ENCODE measurements at regions not wholly inside any gene's neighbourhood (a gene's known extent, or its start where the extent isn't known, plus 50 kb on each side); places are given as distances from the start of the nearest gene placed in this dataset.

- Histone ChIP-seq H3K9me3 (ENCODE audit: low read depth) (no peaks in the 10 kb centered on the region), H3K4me3 (no peak overlapping the region), H3K4me1 (ENCODE audit: low read depth) (no peaks in the 10 kb centered on the region), H3K36me3 (no peaks in the 10 kb centered on the region), H3K27ac (no peak overlapping the region), H3K27me3 (no peaks in the 10 kb centered on the region)
- DNase-seq (ENCODE audit: low read depth in 1 of 2, low spot score in 1 of 2) = no peak
- TF ChIP-seq CTCF (IDR thresholded peaks at IDR 0.05; ENCODE audit: low read depth, low read length) = no peak
Observed at GRCh38 chr15:26098801-26099200, 235.7 kb upstream of the ATP10A start.

GRCh38 chr15:26097216-26097615, 234.1 kb upstream of the ATP10A start:
- no peaks in the 10 kb centered on the region for H3K27me3 ChIP-seq
- no peaks in the 10 kb centered on the region for H3K9me3 ChIP-seq (ENCODE audit: low read depth)
- no peak for TF ChIP-seq CTCF (IDR thresholded peaks at IDR 0.05; ENCODE audit: low read depth, low read length)
- no peak for DNase-seq (ENCODE audit: low read depth in 1 of 2, low spot score in 1 of 2)
- H3K27ac ChIP-seq = no peak overlapping the region
- H3K4me3 ChIP-seq = no peak overlapping the region
- no peaks in the 10 kb centered on the region for H3K36me3 ChIP-seq
- no peaks in the 10 kb centered on the region for H3K4me1 ChIP-seq (ENCODE audit: low read depth)

GRCh38 chr15:26096581-26096980, 233.5 kb upstream of the ATP10A start:
- H3K4me3 ChIP-seq = no peak overlapping the region
- H3K9me3 ChIP-seq (ENCODE audit: low read depth) = no peaks in the 10 kb centered on the region
- H3K27me3 ChIP-seq = no peaks in the 10 kb centered on the region
- H3K27ac ChIP-seq = no peak overlapping the region
- DNase-seq (ENCODE audit: low read depth in 1 of 2, low spot score in 1 of 2) = no peak
- no peaks in the 10 kb centered on the region for H3K36me3 ChIP-seq
- no peak for TF ChIP-seq CTCF (IDR thresholded peaks at IDR 0.05; ENCODE audit: low read depth, low read length)
- H3K4me1 ChIP-seq (ENCODE audit: low read depth) = no peaks in the 10 kb centered on the region

- Histone ChIP-seq H3K4me1 (ENCODE audit: low read depth) (no peaks in the 10 kb centered on the region), H3K9me3 (ENCODE audit: low read depth) (no peaks in the 10 kb centered on the region), H3K4me3 (no peak overlapping the region), H3K36me3 (no peaks in the 10 kb centered on the region), H3K27me3 (no peaks in the 10 kb centered on the region), H3K27ac (no peak overlapping the region)
- DNase-seq (ENCODE audit: low read depth in 1 of 2, low spot score in 1 of 2) = no peak
- TF ChIP-seq CTCF (IDR thresholded peaks at IDR 0.05; ENCODE audit: low read depth, low read length) = no peak
Observed at GRCh38 chr15:26095710-26096330, 232.7 kb upstream of the ATP10A start.

GRCh38 chr15:26091184-26091583, 228.1 kb upstream of the ATP10A start:
- Histone ChIP-seq H3K27me3 (no peaks in the 10 kb centered on the region), H3K4me1 (ENCODE audit: low read depth) (no peaks in the 10 kb centered on the region), H3K36me3 (no peaks in the 10 kb centered on the region), H3K9me3 (ENCODE audit: low read depth) (no peaks in the 10 kb centered on the region), H3K4me3 (no peak overlapping the region), H3K27ac (no peak overlapping the region)
- no peak for TF ChIP-seq CTCF (IDR thresholded peaks at IDR 0.05; ENCODE audit: low read depth, low read length)
- DNase-seq (ENCODE audit: low read depth in 1 of 2, low spot score in 1 of 2) = no peak

GRCh38 chr15:26087881-26088280, 224.8 kb upstream of the ATP10A start:
- Histone ChIP-seq H3K27me3 (no peaks in the 10 kb centered on the region), H3K36me3 (no peaks in the 10 kb centered on the region), H3K27ac (no peak overlapping the region), H3K4me3 (no peak overlapping the region), H3K9me3 (ENCODE audit: low read depth) (no peaks in the 10 kb centered on the region), H3K4me1 (ENCODE audit: low read depth) (no peaks in the 10 kb centered on the region)
- no peak for TF ChIP-seq CTCF (IDR thresholded peaks at IDR 0.05; ENCODE audit: low read depth, low read length)
- DNase-seq (ENCODE audit: low read depth in 1 of 2, low spot score in 1 of 2) = no peak
